HEK293 (cell line): ENCODE measurements at regions not wholly inside any gene's neighbourhood (a gene's known extent, or its start where the extent isn't known, plus 50 kb on each side); places are given as distances from the start of the nearest gene placed in this dataset.

Experiments used
- CTCF ChIA-PET: fragments of 350-600 bp; formaldehyde crosslinking; extraction: SDS; loops from one replicate; lab custom pipeline; 2021; ENCODE audit warnings: antibody characterized with exemption; lab: Yijun Ruan, JAX
- POLR2A ChIA-PET: fragments of 300-600 bp; formaldehyde crosslinking; extraction: SDS; loops from one replicate; lab custom pipeline; 2020; ENCODE audit warnings: antibody characterized with exemption, inconsistent platforms; lab: Yijun Ruan, JAX
- H3K27ac ChIP-seq: fragments of 200-500 bp; sonication (Bioruptor generic); 2 replicates; pipeline ENCODE4 v1.5.1; 2014; ENCODE audit warnings: low read depth, low read length, control low read depth, inconsistent platforms; ENCODE audit errors: extremely low read depth
- H3K36me3 ChIP-seq, 2 experiments: fragments of 200-500 bp in 1 of 2; sonication (Bioruptor generic) in 1 of 2; 1 replicate in 1 of 2; 2 replicates in 1 of 2; pipeline ENCODE4 v1.5.1; 2014 to 2017; ENCODE audit warnings: inconsistent platforms in 2 of 2, low read length in 2 of 2; ENCODE audit not compliant: control insufficient read depth in 2 of 2, insufficient read depth in 1 of 2
- H3K4me1 ChIP-seq: fragments of 200-500 bp; sonication (Bioruptor generic); 2 replicates; pipeline ENCODE4 v1.5.1; 2014; ENCODE audit warnings: mild to moderate bottlenecking, low read length, inconsistent platforms; ENCODE audit not compliant: control insufficient read depth, insufficient read depth
- H3K4me3 ChIP-seq: 2 replicates; pipeline ENCODE4 v1.5.1; 2011; ENCODE audit warnings: low read depth, mild to moderate bottlenecking, control low read depth, low read length, moderate library complexity
- H3K9me3 ChIP-seq: fragments of 200-500 bp; sonication (Bioruptor generic); 2 replicates; pipeline ENCODE4 v1.5.1; 2014; ENCODE audit warnings: low read depth, low read length, inconsistent platforms; ENCODE audit not compliant: control insufficient read depth, insufficient read depth
- IKZF3 ChIP-seq: fragments of 450-650 bp; IDR thresholded peaks from 2 replicates; pipeline ENCODE4 v1.5.0; 2018; ENCODE audit warnings: missing biosample characterization, mild to moderate bottlenecking, missing genetic modification characterization, moderate library complexity
- MZF1 ChIP-seq: fragments of 450-650 bp; formaldehyde crosslinking; IDR thresholded peaks from 2 replicates; pipeline ENCODE4 v1.5.1; 2017; ENCODE audit warnings: missing biosample characterization, missing genetic modification characterization, borderline replicate concordance
- PATZ1 ChIP-seq: fragments of 450-650 bp; formaldehyde crosslinking; IDR thresholded peaks from 2 replicates; pipeline ENCODE4 v1.5.1; 2016; ENCODE audit warnings: missing biosample characterization, missing genetic modification characterization
- PRDM4 ChIP-seq: fragments of 450-650 bp; formaldehyde crosslinking; IDR thresholded peaks from 2 replicates; pipeline ENCODE4 v1.5.1; 2017; ENCODE audit warnings: missing biosample characterization, missing genetic modification characterization
- SCRT2 ChIP-seq: fragments of 450-650 bp; formaldehyde crosslinking; IDR thresholded peaks from 2 replicates; pipeline ENCODE4 v1.5.1; 2016; ENCODE audit warnings: missing biosample characterization, missing genetic modification characterization
- YY1 ChIP-seq: fragments of 450-650 bp; formaldehyde crosslinking; IDR thresholded peaks from 2 replicates; pipeline ENCODE4 v1.5.1; 2018; ENCODE audit warnings: missing biosample characterization, missing genetic modification characterization
- ZBTB20 ChIP-seq: fragments of 450-650 bp; formaldehyde crosslinking; IDR thresholded peaks from 2 replicates; pipeline ENCODE4 v1.5.1; 2016; ENCODE audit warnings: missing biosample characterization, missing genetic modification characterization
- ZFP3 ChIP-seq: fragments of 450-650 bp; formaldehyde crosslinking; IDR thresholded peaks from 2 replicates; pipeline ENCODE4 v1.5.1; 2016; ENCODE audit warnings: low read depth, missing biosample characterization, missing genetic modification characterization
- ZNF132 ChIP-seq: fragments of 450-650 bp; formaldehyde crosslinking; IDR thresholded peaks from 2 replicates; pipeline ENCODE4 v1.5.1; 2017; ENCODE audit warnings: missing biosample characterization, missing genetic modification characterization, borderline replicate concordance
- ZNF211 ChIP-seq: fragments of 450-650 bp; formaldehyde crosslinking; IDR thresholded peaks from 2 replicates; pipeline ENCODE4 v1.5.1; 2016; ENCODE audit warnings: low read depth, missing biosample characterization, missing genetic modification characterization
- ZNF248 ChIP-seq: fragments of 450-650 bp; formaldehyde crosslinking; IDR thresholded peaks from 2 replicates; pipeline ENCODE4 v1.5.1; 2017; ENCODE audit warnings: missing biosample characterization, missing genetic modification characterization
- ZNF280C ChIP-seq: fragments of 450-650 bp; formaldehyde crosslinking; IDR thresholded peaks from 2 replicates; pipeline ENCODE4 v1.5.1; 2016; ENCODE audit warnings: missing biosample characterization, missing genetic modification characterization
- ZNF292 ChIP-seq: fragments of 450-650 bp; formaldehyde crosslinking; IDR thresholded peaks from 2 replicates; pipeline ENCODE4 v1.5.1; 2016; ENCODE audit warnings: low read depth, missing biosample characterization, missing genetic modification characterization, borderline replicate concordance
- ZNF335 ChIP-seq: fragments of 450-650 bp; formaldehyde crosslinking; conservative IDR thresholded peaks from 2 replicates; pipeline ENCODE4 v1.5.1; 2016; ENCODE audit warnings: missing biosample characterization, missing genetic modification characterization
- ZNF416 ChIP-seq: fragments of 450-650 bp; formaldehyde crosslinking; IDR thresholded peaks from 2 replicates; pipeline ENCODE4 v1.5.1; 2016; ENCODE audit warnings: missing biosample characterization, missing genetic modification characterization
- ZNF433 ChIP-seq: fragments of 450-650 bp; formaldehyde crosslinking; IDR thresholded peaks from 2 replicates; pipeline ENCODE4 v1.5.1; 2016; ENCODE audit warnings: missing biosample characterization, missing genetic modification characterization, low read depth
- ZNF501 ChIP-seq: fragments of 450-650 bp; formaldehyde crosslinking; IDR thresholded peaks from 2 replicates; pipeline ENCODE4 v1.5.1; 2016; ENCODE audit warnings: missing biosample characterization, missing genetic modification characterization
- ZNF571 ChIP-seq: fragments of 450-650 bp; formaldehyde crosslinking; IDR thresholded peaks from 2 replicates; pipeline ENCODE4 v1.5.0; 2017; ENCODE audit warnings: missing biosample characterization, missing genetic modification characterization
- ZNF658 ChIP-seq: fragments of 450-650 bp; formaldehyde crosslinking; IDR thresholded peaks from 2 replicates; pipeline ENCODE4; 2016; ENCODE audit warnings: missing biosample characterization, missing genetic modification characterization
- ZNF677 ChIP-seq: fragments of 450-650 bp; IDR thresholded peaks from 2 replicates; pipeline ENCODE4 v1.5.0; 2018; ENCODE audit warnings: missing biosample characterization, mild to moderate bottlenecking, missing genetic modification characterization, moderate library complexity
- ZNF776 ChIP-seq: fragments of 450-650 bp; formaldehyde crosslinking; IDR thresholded peaks from 2 replicates; pipeline ENCODE4 v1.5.0; 2017; ENCODE audit warnings: missing biosample characterization, missing genetic modification characterization, borderline replicate concordance
- ZNF843 ChIP-seq: fragments of 450-650 bp; formaldehyde crosslinking; IDR thresholded peaks from 2 replicates; pipeline ENCODE4 v1.5.1; 2016; ENCODE audit warnings: missing biosample characterization, missing genetic modification characterization
- ZSCAN5A ChIP-seq: fragments of 450-650 bp; formaldehyde crosslinking; IDR thresholded peaks from 2 replicates; pipeline ENCODE4 v1.5.1; 2016; ENCODE audit warnings: missing biosample characterization, missing genetic modification characterization
- TF ChIP-seq, protein P1 (sequence below): fragments of 450-650 bp; formaldehyde crosslinking; IDR thresholded peaks from 2 replicates; pipeline ENCODE4 v1.5.1; 2016; ENCODE audit warnings: missing biosample characterization, missing genetic modification characterization, low read depth
- TF ChIP-seq, protein P2 (sequence below): fragments of 450-650 bp; formaldehyde crosslinking; IDR thresholded peaks from 2 replicates; pipeline ENCODE4 v1.5.1; 2016; ENCODE audit warnings: missing biosample characterization, missing genetic modification characterization, low read depth

DNA sequence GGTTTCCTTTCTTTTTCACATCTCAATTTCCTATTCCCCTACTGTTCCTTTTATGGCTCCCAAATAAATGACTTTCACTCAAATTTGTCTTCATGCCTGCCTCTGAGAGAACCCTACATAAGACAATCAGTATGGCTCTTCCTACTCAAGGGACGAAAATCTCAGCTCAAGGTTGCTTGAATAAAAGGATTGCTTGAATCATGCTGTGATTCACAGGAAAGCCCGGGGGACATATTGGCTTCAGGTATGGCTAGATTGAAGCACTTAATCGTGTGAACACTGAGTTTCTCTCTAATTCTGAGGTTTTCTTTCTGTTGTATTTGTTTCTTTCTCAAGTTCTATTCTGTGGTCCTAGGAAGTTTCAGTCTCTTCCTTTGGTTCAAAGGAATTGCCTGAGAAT lies 140.3 kb upstream of the SULF2 start:
- no peaks in the 10 kb centered on the region for H3K36me3 ChIP-seq
- H3K4me3 ChIP-seq, result no peak overlapping the region
- CTCF ChIA-PET, result interaction anchor here (0.6 kb wide), 1 partner anchor 648 kb away, joined by 5 read pairs; no protein-coding TSS in a partner anchor
- POLR2A ChIA-PET, result no interaction called here
- no peaks in the 10 kb centered on the region for H3K4me1 ChIP-seq
- TF ChIP-seq ZNF501 (tag by site-specific recombination) (no peak), ZFP3 (tag by site-specific recombination) (no peak), ZNF416 (tag by site-specific recombination) (no peak), IKZF3 (tag by site-specific recombination) (no peak), ZNF677 (tag by site-specific recombination) (no peak), ZNF211 (tag by site-specific recombination) (no peak), ZNF292 (tag by site-specific recombination) (no peak), PATZ1 (tag by site-specific recombination) (no peak), ZNF776 (tag by site-specific recombination) (no peak), ZNF571 (tag by site-specific recombination) (no peak), ZBTB20 (tag by site-specific recombination) (no peak), YY1 (no peak), ZSCAN5A (no peak), ZNF843 (tag by site-specific recombination) (no peak), ZNF658 (tag by site-specific recombination) (no peak), ZNF335 (tag by site-specific recombination) (no peak), ZNF433 (no peak), SCRT2 (tag by site-specific recombination) (no peak)
- TF ChIP-seq, protein P1, sequence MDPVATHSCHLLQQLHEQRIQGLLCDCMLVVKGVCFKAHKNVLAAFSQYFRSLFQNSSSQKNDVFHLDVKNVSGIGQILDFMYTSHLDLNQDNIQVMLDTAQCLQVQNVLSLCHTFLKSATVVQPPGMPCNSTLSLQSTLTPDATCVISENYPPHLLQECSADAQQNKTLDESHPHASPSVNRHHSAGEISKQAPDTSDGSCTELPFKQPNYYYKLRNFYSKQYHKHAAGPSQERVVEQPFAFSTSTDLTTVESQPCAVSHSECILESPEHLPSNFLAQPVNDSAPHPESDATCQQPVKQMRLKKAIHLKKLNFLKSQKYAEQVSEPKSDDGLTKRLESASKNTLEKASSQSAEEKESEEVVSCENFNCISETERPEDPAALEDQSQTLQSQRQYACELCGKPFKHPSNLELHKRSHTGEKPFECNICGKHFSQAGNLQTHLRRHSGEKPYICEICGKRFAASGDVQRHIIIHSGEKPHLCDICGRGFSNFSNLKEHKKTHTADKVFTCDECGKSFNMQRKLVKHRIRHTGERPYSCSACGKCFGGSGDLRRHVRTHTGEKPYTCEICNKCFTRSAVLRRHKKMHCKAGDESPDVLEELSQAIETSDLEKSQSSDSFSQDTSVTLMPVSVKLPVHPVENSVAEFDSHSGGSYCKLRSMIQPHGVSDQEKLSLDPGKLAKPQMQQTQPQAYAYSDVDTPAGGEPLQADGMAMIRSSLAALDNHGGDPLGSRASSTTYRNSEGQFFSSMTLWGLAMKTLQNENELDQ, result no peak
- TF ChIP-seq, protein P2, sequence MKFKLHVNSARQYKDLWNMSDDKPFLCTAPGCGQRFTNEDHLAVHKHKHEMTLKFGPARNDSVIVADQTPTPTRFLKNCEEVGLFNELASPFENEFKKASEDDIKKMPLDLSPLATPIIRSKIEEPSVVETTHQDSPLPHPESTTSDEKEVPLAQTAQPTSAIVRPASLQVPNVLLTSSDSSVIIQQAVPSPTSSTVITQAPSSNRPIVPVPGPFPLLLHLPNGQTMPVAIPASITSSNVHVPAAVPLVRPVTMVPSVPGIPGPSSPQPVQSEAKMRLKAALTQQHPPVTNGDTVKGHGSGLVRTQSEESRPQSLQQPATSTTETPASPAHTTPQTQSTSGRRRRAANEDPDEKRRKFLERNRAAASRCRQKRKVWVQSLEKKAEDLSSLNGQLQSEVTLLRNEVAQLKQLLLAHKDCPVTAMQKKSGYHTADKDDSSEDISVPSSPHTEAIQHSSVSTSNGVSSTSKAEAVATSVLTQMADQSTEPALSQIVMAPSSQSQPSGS (tag by site-specific recombination), result no peak
- TF ChIP-seq, all 188 proteins: peak for 0
- Histone ChIP-seq H3K9me3 (no peaks in the 10 kb centered on the region), H3K27ac (no peak overlapping the region)

DNA sequence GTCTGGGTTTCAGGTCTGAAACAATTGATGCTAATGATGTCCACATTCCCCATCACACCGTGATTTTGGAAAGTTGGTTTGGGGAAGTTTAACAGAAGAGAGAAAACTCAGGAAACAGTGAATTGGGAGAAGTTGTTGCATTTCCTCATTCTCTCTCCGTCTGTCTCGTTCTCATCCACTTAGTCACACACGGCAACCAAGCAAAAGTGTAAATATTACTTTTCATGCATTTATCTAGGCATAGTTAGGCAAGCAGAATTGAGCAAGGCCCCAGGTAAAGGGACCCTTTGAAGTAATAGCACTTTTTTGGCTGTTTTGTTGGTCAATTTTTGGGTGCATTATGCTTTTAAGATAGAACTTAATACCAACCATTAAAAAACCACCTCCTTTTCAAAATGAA lies 137.0 kb upstream of the SULF2 start:
- Histone ChIP-seq H3K4me1 (no peaks in the 10 kb centered on the region), H3K36me3 (no peaks in the 10 kb centered on the region), H3K4me3 (no peak overlapping the region), H3K9me3 (no peaks in the 10 kb centered on the region), H3K27ac (no peak overlapping the region)
- CTCF ChIA-PET, result interaction anchor here (1.2 kb wide), 1 partner anchor 258 kb away, joined by 3 read pairs; no protein-coding TSS in a partner anchor
- POLR2A ChIA-PET, result no interaction called here
- TF ChIP-seq ZNF132 (tag by site-specific recombination) (no peak), PRDM4 (tag by site-specific recombination) (no peak), ZNF280C (tag by site-specific recombination) (no peak), MZF1 (no peak), ZNF248 (tag by site-specific recombination) (no peak)
